ENCODE measurements at regions not wholly inside any gene's neighbourhood (a gene's known extent, or its start where the extent isn't known, plus 50 kb on each side); places are given as distances from the start of the nearest gene placed in this dataset.

DNA sequence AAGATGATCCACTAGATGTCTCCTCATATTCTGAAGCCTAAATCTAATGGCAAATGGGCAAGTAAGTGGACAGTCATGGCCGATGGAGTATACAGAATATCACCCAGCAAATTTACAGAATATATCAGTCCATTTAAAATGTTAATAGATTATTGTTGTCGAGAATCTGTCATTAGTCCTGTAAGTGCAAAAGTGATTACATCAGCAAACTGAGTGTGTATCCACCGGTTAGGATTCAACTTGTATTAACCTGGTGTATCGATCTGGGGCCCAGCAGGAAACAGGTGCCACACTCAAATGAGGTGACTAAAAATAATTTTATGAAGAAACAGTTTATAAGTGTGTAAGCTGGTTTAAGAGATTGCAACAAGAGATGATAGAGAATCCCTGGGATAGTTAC is 367.9 kb upstream of the FAM47C start:
- H3K9me3 ChIP-seq, result no peaks in the 10 kb centered on the region
- H3K27me3 ChIP-seq (replicated peaks in 1 of 7), result no peaks in the 10 kb centered on the region
- no peaks in the 10 kb centered on the region for H3K4me1 ChIP-seq
- no peak for DNase-seq
- no peaks in the 10 kb centered on the region for H3K36me3 ChIP-seq
- no peak overlapping the region for H3K27ac ChIP-seq
- intact Hi-C loops (cut with DNase I; ENCODE audit: low total_unique reads), result no loop called here
- no peak overlapping the region for H3K4me3 ChIP-seq
- TF ChIP-seq POLR2AphosphoS5 (IDR thresholded peaks at IDR 0.05) (no peak), POLR2A (IDR thresholded peaks at IDR 0.05) (no peak), CTCF (IDR thresholded peaks at IDR 0.05 in 8 of 11, conservative IDR thresholded peaks at IDR 0.05 in 3 of 11) (no peak)
- 75 to 91% (median 82%) methylated on average over 4 of the region's 4 CpGs for WGBS, 5 donors

- DNase-seq, result no peak
- no peak overlapping the region for H3K4me3 ChIP-seq
- no peaks in the 10 kb centered on the region for H3K36me3 ChIP-seq
- intact Hi-C loops (cut with DNase I; ENCODE audit: low total_unique reads), result no loop called here
- no peaks in the 10 kb centered on the region for H3K4me1 ChIP-seq
- no peaks in the 10 kb centered on the region for H3K27me3 ChIP-seq (replicated peaks in 1 of 7)
- TF ChIP-seq CTCF (IDR thresholded peaks at IDR 0.05 in 8 of 11, conservative IDR thresholded peaks at IDR 0.05 in 3 of 11), result no peak
- no peaks in the 10 kb centered on the region for H3K9me3 ChIP-seq
- no peak overlapping the region for H3K27ac ChIP-seq
- 55 to 84% (median 67%) methylated on average over 1 to 3 of the region's 3 CpGs for WGBS, 5 donors
These were observed 366.1 kb upstream of the FAM47C start for GRCh38 chrX:36642052-36642451.

DNA sequence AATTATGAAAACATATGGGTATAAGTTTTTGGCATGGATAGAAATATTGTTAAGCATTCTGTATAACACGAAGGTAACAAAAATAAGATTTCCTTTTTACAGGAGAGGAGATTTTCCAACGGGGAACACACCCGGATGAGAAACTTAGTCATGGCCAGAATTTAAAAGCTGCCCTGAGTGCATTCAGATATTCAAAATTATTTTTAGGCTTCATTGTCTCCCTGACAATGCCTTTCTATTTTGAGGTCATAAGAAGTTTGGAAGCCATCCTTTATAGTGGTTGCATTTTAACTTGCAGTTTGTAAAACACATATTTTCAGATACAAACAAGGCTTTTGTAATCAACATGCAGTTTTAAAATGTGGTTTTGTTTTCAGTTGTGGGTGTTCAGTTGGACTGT is 357.5 kb upstream of the FAM47C start:
- TF ChIP-seq POLR2A (IDR thresholded peaks at IDR 0.05) (no peak), CTCF (IDR thresholded peaks at IDR 0.05 in 8 of 11, conservative IDR thresholded peaks at IDR 0.05 in 3 of 11) (no peak), POLR2AphosphoS5 (IDR thresholded peaks at IDR 0.05) (no peak)
- intact Hi-C loops (cut with DNase I; ENCODE audit: low total_unique reads), result no loop called here
- WGBS, 5 donors, result 68 to 78% (median 71%) methylated on average over 3 of the region's 3 CpGs
- no peak overlapping the region for H3K27ac ChIP-seq
- no peak overlapping the region for H3K4me3 ChIP-seq
- no peaks in the 10 kb centered on the region for H3K9me3 ChIP-seq
- H3K27me3 ChIP-seq (replicated peaks in 1 of 7), result no peaks in the 10 kb centered on the region
- H3K36me3 ChIP-seq, result no peaks in the 10 kb centered on the region
- no peak for DNase-seq
- H3K4me1 ChIP-seq, result no peaks in the 10 kb centered on the region

GRCh38 chrX:36683507-36683906 is 324.7 kb upstream of the FAM47C start:
- Histone ChIP-seq H3K4me1 (no peaks in the 10 kb centered on the region), H3K36me3 (no peaks in the 10 kb centered on the region), H3K4me3 (no peak overlapping the region), H3K27ac (no peak overlapping the region), H3K9me3 (no peaks in the 10 kb centered on the region), H3K27me3 (replicated peaks in 1 of 7) (no peaks in the 10 kb centered on the region)
- 79 to 100% (median 87%) methylated on average over 1 of the region's 1 CpG for WGBS, 5 donors
- no peak for TF ChIP-seq CTCF (IDR thresholded peaks at IDR 0.05 in 8 of 11, conservative IDR thresholded peaks at IDR 0.05 in 3 of 11)
- no peak for TF ChIP-seq POLR2AphosphoS5 (IDR thresholded peaks at IDR 0.05)
- no peak for TF ChIP-seq POLR2A (IDR thresholded peaks at IDR 0.05)
- intact Hi-C loops (cut with DNase I; ENCODE audit: low total_unique reads), result no loop called here
- no peak for DNase-seq
